A673 (cell line): ENCODE measurements at regions not wholly inside any gene's neighbourhood (a gene's known extent, or its start where the extent isn't known, plus 50 kb on each side); places are given as distances from the start of the nearest gene placed in this dataset.

Experiments
- BruUV-seq: library from RNA; stranded (reverse); fragments of 400-500 nt; replicated peaks from 2 replicates; lab custom pipeline; 2021; lab: Mats Ljungman, UMichigan
- CTCF ChIA-PET: fragments of 300-600 bp; sonication (Branson Sonifier 250); formaldehyde crosslinking; loops from one replicate; lab custom pipeline; 2022; ENCODE audit warnings: antibody characterized with exemption; lab: Charles Lee
- POLR2A ChIA-PET: fragments of 300-600 bp; sonication (Branson Sonifier 250); formaldehyde crosslinking; loops from one replicate; lab custom pipeline; 2022; ENCODE audit warnings: antibody characterized with exemption; ENCODE audit not compliant: low non-redundant PET; lab: Charles Lee
- DNase-seq: peaks from one replicate; pipeline ENCODE4 v3.0.0-alpha.2; 2015; ENCODE audit warnings: low spot score
- H3K27ac ChIP-seq: fragments of 200-600 bp; sonication (generic); 2 replicates; pipeline ENCODE4 v1.5.1; 2016; ENCODE audit warnings: mixed run types, low read depth, mild to moderate bottlenecking, mixed read lengths, antibody characterized with exemption, low read length; ENCODE audit not compliant: poor library complexity, severe bottlenecking
- H3K27me3 ChIP-seq: fragments of 200-600 bp; sonication (generic); replicated peaks from 2 replicates; pipeline ENCODE4 v1.6.1; 2017; ENCODE audit warnings: mixed run types, low read depth, mild to moderate bottlenecking, mixed read lengths, antibody characterized with exemption, low read length; ENCODE audit not compliant: insufficient read depth, poor library complexity
- H3K36me3 ChIP-seq: fragments of 200-600 bp; sonication (generic); 2 replicates; pipeline ENCODE4 v1.6.1; 2016; ENCODE audit warnings: mixed run types, mild to moderate bottlenecking, mixed read lengths, antibody characterized with exemption, low read length; ENCODE audit not compliant: insufficient read depth, poor library complexity, severe bottlenecking
- H3K4me1 ChIP-seq: fragments of 200-600 bp; sonication (generic); 2 replicates; pipeline ENCODE4 v1.6.1; 2017; ENCODE audit warnings: mixed run types, mild to moderate bottlenecking, mixed read lengths, antibody characterized with exemption, low read length; ENCODE audit not compliant: insufficient read depth, poor library complexity, severe bottlenecking
- H3K4me3 ChIP-seq: fragments of 200-600 bp; sonication (generic); 2 replicates; pipeline ENCODE4 v1.5.1; 2016; ENCODE audit warnings: low read depth, mixed run types, mild to moderate bottlenecking, mixed read lengths, low read length; ENCODE audit not compliant: poor library complexity, severe bottlenecking
- H3K9me3 ChIP-seq: fragments of 200-600 bp; sonication (generic); 2 replicates; pipeline ENCODE4 v1.6.1; 2016; ENCODE audit warnings: mixed run types, low read depth, mild to moderate bottlenecking, mixed read lengths, antibody characterized with exemption, low read length; ENCODE audit not compliant: poor library complexity, severe bottlenecking
- EZH2 ChIP-seq: fragments of 200-600 bp; sonication (generic); IDR thresholded peaks from 2 replicates; pipeline ENCODE4 v1.6.1; 2017; ENCODE audit warnings: borderline replicate concordance, low read depth, mild to moderate bottlenecking, mixed read lengths, antibody characterized with exemption, low read length; ENCODE audit not compliant: poor library complexity, severe bottlenecking
- intact Hi-C: fragments of 100-400 bp; cut with micrococcal nuclease; formaldehyde crosslinking; loops from one replicate; pipeline ENCODE4 v1.10.0; 2022; ENCODE audit not compliant: unreplicated experiment
- TF ChIP-seq, protein P1 (sequence below): fragments of 300-800, 200-600 bp; sonication (generic); conservative IDR thresholded peaks from 2 replicates; pipeline ENCODE4 v1.5.1; 2017; ENCODE audit warnings: low read depth, mild to moderate bottlenecking, antibody characterized with exemption, low read length, moderate library complexity, mixed read lengths

DNA sequence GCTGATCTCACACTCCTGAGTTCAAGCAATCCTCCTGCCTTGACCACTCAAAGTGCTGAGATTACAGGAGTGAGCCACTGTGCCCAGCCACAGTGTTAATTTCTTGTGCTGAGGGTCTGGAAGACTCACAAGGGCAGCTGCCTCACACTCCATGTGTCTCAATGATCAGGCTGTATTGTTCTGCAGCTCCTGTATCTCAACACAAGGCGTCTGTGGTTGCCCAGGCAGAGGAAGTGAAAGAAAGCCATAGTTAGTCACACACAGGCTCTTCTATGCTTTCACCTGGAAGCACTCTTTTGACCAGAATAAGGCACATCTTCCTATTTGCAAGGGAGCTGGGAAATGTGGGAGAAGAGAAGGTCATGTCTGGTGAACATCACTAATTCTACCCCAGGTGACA, 107.3 kb upstream of the ZNF507 start:
- TF ChIP-seq, protein P1, sequence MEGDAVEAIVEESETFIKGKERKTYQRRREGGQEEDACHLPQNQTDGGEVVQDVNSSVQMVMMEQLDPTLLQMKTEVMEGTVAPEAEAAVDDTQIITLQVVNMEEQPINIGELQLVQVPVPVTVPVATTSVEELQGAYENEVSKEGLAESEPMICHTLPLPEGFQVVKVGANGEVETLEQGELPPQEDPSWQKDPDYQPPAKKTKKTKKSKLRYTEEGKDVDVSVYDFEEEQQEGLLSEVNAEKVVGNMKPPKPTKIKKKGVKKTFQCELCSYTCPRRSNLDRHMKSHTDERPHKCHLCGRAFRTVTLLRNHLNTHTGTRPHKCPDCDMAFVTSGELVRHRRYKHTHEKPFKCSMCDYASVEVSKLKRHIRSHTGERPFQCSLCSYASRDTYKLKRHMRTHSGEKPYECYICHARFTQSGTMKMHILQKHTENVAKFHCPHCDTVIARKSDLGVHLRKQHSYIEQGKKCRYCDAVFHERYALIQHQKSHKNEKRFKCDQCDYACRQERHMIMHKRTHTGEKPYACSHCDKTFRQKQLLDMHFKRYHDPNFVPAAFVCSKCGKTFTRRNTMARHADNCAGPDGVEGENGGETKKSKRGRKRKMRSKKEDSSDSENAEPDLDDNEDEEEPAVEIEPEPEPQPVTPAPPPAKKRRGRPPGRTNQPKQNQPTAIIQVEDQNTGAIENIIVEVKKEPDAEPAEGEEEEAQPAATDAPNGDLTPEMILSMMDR: no peak
- TF ChIP-seq EZH2: no peak
- intact Hi-C loops: no loop called here
- Histone ChIP-seq H3K4me1 (no peaks in the 10 kb centered on the region), H3K4me3 (no peak overlapping the region), H3K27me3 (no peaks in the 10 kb centered on the region), H3K36me3 (no peaks in the 10 kb centered on the region), H3K27ac (no peak overlapping the region), H3K9me3 (no peaks in the 10 kb centered on the region)
- DNase-seq: no peak
- POLR2A ChIA-PET: no interaction called here
- BruUV-seq: no TSS peak
- CTCF ChIA-PET: no interaction called here

DNA sequence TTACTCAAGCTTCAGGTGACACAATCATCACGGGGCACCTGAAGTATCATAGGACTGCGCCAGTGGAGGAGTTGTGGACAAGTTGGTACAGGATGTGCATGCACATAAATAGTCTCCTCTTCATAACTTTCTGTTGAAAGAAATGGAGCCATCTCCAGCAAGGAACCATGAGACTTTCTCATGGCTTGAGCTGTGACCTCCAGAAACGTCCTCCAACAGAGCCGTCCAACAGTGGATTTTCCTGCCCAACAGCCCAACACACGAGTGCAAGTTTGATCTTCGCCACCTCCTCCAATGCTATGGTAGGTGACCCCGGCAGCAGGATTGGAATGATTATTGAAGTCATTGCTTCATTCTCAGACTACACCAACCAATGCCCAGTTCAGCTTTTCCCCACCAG, 105.1 kb upstream of the ZNF507 start:
- intact Hi-C loops: no loop called here
- no peak overlapping the region for H3K27ac ChIP-seq
- TF ChIP-seq EZH2: no peak
- TF ChIP-seq, protein P1: no peak
- H3K4me3 ChIP-seq: no peak overlapping the region
- no peaks in the 10 kb centered on the region for H3K27me3 ChIP-seq
- POLR2A ChIA-PET: no interaction called here
- H3K36me3 ChIP-seq: no peaks in the 10 kb centered on the region
- H3K9me3 ChIP-seq: no peaks in the 10 kb centered on the region
- CTCF ChIA-PET: no interaction called here
- BruUV-seq: no TSS peak
- H3K4me1 ChIP-seq: no peaks in the 10 kb centered on the region
- DNase-seq: no peak

DNA sequence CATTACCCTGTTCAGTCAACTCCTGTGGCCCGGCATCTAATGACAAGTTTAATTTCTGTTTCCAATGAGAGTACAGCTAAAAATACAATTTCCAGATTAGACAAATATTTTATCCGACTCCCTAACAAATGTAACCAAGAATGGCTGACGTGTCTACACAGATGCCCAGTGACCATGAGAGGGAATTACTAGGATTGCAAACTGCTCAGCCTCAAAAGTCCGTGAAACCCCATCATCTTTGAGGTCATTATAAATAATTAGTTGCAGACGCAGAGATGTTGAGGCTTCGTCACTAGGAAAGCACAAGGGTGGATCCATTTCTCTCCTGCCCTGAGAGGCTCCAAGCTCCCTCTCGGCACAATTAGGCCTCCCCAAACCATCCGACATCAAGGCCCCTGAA, 104.1 kb upstream of the ZNF507 start:
- H3K27ac ChIP-seq: no peak overlapping the region
- H3K9me3 ChIP-seq: no peaks in the 10 kb centered on the region
- intact Hi-C loops: no loop called here
- H3K4me1 ChIP-seq: no peaks in the 10 kb centered on the region
- ChIA-PET CTCF (no interaction called here), POLR2A (no interaction called here)
- no peak for DNase-seq
- no peak for TF ChIP-seq EZH2
- TF ChIP-seq, protein P1: no peak
- no peak overlapping the region for H3K4me3 ChIP-seq
- H3K27me3 ChIP-seq: no peaks in the 10 kb centered on the region
- H3K36me3 ChIP-seq: no peaks in the 10 kb centered on the region
- BruUV-seq: no TSS peak
